Adrenal gland (tissue), 5 donors: ENCODE measurements at regions not wholly inside any gene's neighbourhood (a gene's known extent, or its start where the extent isn't known, plus 50 kb on each side); places are given as distances from the start of the nearest gene placed in this dataset.

Experiments used
- POLR2A ChIP-seq, 2 donors: fragments of 450-650 bp; IDR thresholded peaks; one replicate each; pipeline ENCODE4 v1.6.1; 2017; ENCODE audit warnings: antibody characterized with exemption in 2 of 2, mild to moderate bottlenecking in 2 of 2, moderate library complexity in 1 of 2
- TF ChIP-seq, protein P1 (sequence below), 6 experiments: fragments of 450-650 bp in 4 of 6; fragments of 200-600 bp in 2 of 6; sonication (generic) in 1 of 6; IDR thresholded peaks; 1 replicate in 5 of 6; 2 replicates in 1 of 6; pipeline versions ENCODE4 v1.5.1 to v1.8.0; 2016 to 2021; ENCODE audit warnings: antibody characterized with exemption in 6 of 6, mild to moderate bottlenecking in 2 of 6, moderate library complexity in 1 of 6
- donor health status: DM: no; HTN: no; CAD: no.

DNA sequence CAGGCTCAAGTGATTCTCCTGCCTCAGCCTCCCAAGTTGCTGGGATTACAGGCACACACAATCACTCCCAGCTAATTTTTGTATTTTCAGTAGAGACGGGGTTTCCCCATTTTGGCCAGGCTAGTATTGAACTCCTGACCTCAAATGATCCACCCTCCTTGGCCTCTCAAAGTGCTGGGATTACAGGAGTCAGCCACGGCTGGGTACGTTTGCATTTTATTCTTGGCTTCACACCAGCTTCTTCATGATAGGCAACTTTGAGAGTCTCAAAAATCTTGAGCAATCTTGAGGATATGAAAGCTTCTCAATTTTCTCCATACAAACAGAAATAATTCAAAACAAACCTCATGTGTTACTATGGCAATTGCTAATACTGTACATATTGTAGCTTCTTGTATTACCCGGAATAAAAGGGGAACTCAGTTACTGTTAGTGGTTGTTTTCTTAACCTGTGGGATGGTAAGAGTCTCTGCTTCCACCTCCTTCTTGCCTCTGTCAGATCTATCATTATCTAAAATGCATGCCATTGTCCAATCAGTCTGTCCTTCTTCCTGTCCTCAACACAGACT is 102.9 kb upstream of the SYT4 start:
- TF ChIP-seq, protein P1, sequence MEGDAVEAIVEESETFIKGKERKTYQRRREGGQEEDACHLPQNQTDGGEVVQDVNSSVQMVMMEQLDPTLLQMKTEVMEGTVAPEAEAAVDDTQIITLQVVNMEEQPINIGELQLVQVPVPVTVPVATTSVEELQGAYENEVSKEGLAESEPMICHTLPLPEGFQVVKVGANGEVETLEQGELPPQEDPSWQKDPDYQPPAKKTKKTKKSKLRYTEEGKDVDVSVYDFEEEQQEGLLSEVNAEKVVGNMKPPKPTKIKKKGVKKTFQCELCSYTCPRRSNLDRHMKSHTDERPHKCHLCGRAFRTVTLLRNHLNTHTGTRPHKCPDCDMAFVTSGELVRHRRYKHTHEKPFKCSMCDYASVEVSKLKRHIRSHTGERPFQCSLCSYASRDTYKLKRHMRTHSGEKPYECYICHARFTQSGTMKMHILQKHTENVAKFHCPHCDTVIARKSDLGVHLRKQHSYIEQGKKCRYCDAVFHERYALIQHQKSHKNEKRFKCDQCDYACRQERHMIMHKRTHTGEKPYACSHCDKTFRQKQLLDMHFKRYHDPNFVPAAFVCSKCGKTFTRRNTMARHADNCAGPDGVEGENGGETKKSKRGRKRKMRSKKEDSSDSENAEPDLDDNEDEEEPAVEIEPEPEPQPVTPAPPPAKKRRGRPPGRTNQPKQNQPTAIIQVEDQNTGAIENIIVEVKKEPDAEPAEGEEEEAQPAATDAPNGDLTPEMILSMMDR (IDR thresholded peaks at IDR 0.05) = no peak
- TF ChIP-seq POLR2A (IDR thresholded peaks at IDR 0.05) = no peak
